GM12874 (cell line): ENCODE measurements at regions not wholly inside any gene's neighbourhood (a gene's known extent, or its start where the extent isn't known, plus 50 kb on each side); places are given as distances from the start of the nearest gene placed in this dataset.

Experiments used
- TF ChIP-seq, protein P1 (sequence below): IDR thresholded peaks from 2 replicates; pipeline ENCODE4 v1.5.1; 2011; ENCODE audit warnings: low read depth, mild to moderate bottlenecking, control low read depth, low read length, moderate library complexity; ENCODE audit not compliant: insufficient read depth

DNA sequence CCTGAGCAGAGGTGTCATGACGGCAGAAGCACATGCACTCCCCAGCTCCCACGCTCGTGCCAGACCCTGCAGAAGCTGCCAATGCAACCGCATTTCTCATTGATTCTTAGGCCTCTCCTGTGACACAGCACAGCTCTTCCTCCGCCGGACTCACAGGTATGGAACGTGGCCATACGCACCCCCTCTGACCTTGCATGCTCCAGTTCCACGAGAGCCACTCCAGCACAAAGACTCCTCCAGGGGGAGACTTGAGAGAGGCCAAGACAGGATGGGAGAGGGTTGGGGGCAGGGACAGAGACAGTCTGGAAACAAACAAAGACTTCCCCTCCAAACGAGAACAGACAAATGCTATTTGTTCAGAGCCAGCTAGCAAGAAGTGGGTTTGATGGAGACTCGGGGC lies 124.3 kb upstream of the PPP2R2D start:
- TF ChIP-seq, protein P1, sequence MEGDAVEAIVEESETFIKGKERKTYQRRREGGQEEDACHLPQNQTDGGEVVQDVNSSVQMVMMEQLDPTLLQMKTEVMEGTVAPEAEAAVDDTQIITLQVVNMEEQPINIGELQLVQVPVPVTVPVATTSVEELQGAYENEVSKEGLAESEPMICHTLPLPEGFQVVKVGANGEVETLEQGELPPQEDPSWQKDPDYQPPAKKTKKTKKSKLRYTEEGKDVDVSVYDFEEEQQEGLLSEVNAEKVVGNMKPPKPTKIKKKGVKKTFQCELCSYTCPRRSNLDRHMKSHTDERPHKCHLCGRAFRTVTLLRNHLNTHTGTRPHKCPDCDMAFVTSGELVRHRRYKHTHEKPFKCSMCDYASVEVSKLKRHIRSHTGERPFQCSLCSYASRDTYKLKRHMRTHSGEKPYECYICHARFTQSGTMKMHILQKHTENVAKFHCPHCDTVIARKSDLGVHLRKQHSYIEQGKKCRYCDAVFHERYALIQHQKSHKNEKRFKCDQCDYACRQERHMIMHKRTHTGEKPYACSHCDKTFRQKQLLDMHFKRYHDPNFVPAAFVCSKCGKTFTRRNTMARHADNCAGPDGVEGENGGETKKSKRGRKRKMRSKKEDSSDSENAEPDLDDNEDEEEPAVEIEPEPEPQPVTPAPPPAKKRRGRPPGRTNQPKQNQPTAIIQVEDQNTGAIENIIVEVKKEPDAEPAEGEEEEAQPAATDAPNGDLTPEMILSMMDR = no peak

DNA sequence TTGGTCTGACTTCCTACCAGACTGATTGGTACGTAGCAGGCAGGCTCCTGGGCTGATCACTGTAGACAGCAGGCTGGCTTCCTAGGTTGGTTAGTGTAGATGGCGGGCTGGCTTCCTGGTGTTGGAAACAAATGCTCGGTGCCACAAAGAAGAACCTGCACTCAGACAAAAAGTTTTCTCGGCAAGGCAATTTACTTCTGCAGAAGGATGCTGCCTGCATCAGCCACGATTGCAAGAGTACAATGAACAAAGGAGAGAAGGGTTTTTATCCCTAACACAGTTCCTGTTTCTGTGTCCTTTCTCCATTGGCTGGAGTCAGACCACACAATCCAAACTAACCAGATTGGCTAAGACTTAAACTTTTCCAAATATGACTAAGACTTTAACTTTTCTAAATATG lies 123.6 kb upstream of the PPP2R2D start:
- TF ChIP-seq, protein P1 = no peak

DNA sequence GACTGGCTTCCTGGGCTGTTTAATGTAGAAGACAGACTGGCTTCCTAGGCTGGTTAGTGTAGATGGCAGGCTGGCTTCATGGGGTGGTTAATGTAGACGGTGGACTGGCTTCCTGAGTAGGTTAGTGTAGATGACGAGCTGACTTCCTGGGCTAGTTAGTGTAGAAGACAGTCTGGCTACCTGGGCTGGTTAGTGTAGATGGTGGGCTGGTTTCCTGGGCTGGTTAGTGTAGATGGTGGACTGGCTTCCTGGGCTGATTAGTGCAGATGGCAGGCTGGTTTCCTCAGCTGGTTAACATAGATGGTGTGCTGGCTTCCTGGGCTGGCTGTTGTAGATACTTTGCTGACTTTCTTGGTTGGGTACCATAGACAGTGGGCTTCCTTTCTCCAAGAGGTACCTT lies 122.9 kb upstream of the PPP2R2D start:
- TF ChIP-seq, protein P1 = no peak

DNA sequence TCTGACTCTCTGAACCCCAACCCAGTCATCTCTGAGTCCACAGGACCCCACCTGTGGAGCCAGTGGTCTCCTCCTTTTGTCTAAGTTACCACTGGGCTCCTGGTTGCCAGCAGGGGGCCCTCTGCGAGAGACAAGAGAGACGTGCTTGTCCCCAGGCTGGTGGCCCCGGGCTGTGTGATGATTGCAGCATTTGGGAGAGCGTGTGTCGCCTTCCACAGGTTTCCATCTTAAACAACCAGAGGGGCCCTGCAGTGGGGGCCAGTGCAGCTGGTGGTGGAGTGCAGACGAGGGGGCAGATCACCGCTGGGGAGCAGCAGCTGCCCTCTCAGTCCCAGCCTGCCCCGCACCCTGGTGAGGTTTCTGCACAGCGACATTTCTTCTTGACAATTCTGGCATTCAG lies 122.4 kb upstream of the PPP2R2D start:
- TF ChIP-seq, protein P1 = no peak

DNA sequence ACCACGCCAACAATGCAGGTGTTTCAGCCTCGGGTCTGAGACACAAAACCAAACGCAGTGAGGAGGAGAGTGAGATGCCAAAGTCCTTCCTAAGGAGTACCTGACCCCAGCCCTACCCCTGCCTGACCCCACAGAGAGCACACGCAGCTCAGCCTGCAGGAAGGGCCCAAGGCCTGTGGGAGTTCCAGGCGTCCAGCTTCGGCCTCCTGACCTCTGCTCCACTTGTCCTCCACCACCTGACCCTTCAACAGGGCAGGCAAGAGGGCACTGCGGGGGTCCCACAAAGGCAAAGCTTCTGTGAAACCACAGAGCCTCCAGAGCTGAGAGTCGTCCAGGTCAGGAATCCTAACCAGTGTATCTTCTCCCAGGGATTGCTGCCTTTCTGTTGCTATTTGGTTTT lies 122.0 kb upstream of the PPP2R2D start:
- TF ChIP-seq, protein P1 = no peak

DNA sequence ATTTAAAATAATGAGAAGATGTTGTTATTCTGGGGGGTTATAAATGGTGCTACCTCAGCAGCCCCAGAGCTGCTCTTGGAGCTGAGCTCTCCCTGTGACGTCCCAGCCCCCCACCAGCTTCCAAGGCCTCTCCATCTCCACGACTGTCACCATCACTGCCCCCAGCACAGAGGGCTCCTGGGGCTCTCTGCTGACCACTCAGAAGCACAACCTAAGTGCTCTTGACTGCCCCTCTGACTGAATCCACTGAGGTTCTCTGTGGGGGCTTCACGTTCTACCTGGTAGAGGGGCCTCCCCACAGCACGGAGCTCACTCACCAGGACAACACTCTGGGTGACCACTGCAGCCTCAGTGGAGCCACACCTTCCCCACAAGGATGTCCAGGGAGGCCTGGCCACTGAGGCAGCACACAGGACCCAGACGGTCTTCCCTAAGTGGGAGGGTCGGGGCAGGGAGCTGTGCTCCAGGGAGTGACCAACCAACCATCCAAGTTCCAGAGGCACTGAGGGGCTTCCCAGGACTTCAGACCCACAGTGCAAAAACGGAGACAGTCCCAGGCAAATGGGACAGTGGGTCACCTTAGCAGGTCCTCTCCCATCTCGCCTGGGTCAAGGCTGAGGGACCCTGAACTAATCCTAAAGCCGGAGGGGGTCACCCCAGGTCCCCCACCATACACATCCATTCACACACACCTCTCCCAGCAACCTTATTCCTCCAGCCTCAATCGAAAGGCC lies 121.0 kb upstream of the PPP2R2D start:
- TF ChIP-seq, protein P1 = no peak

DNA sequence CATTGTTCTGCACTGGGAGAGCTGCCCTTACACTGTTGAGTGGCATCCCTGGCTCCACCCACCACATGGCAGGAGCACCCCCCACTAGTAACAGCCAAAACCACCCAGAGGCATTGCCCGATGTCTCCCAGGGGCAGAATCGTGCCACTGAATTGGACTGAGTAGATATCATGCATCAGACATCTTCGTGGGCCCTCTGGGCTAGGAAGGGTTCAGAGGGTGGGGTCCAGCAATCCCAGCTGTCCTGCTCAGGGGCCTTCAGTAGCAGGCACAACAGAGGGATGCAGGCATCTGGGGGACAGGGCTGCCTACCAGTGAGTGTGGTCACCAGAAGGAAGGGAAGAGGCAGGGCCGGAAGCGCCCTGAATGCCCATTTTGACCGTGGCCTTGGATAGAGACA lies 119.7 kb upstream of the PPP2R2D start:
- TF ChIP-seq, protein P1 = no peak
